Right forelimb (tissue), 1 donor: ENCODE measurements at regions not wholly inside any gene's neighbourhood (a gene's known extent, or its start where the extent isn't known, plus 50 kb on each side); places are given as distances from the start of the nearest gene placed in this dataset.

Experiments
- DNase-seq: peaks from one replicate; pipeline ENCODE4 v3.0.0-alpha.2; 2018

GRCh38 chr22:48352086-48352911, 1475.4 kb downstream of the BRD1 start:
- DNase-seq = no peak

DNA sequence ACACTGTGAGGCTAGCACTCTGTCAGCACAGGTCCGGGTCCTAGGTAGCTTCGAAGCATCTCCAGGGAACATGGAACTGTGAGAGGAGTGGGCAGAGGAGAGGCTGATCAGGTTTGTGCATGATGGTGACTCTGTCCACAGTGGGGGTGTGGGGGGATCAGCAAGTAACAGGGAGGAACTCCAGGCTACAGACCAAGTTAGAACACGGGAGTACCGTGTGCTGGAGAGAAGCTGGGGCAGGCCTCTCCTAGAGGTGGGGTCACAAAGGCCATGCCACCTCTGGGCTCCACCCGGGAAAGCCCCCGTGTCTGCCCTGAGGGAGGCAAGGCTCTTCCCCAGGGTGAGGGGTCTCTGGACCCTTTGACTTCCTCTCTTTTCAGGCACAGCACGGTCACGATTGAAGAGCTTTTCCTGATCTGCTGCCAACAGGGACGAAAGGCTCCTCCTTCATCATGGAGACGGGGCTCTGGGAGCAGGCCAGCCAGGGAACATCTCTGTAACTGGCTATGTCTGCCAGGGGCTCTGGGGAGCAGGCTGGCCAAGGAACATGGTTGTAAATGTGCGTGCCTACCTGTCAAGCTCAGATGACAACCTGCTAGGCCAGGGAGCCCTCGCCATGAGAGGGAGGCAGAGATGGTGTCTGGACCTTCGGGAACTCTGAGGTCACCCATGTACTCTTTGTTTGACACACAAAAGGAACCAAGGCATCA, 1476.1 kb downstream of the BRD1 start:
- no peak for DNase-seq

DNA sequence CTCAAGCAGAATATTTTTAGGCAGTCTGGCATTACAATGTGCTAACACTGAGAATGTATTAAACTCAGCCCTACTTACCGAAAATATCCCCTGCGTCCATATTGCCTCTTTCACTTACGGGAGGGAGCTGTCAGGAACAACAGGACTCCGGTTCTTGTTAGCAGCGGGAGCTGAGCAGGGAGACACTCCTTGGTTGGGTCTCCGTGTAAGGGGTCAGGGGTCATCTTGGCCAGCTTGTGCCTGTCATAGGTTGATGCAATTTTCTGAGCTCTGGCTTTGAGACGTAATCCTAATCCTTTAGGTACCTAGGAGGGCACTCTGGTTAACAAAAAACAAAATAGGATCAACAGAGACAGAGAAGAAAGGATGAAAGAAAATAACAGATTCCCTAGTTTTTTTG, 1477.2 kb downstream of the BRD1 start:
- DNase-seq = no peak

DNA sequence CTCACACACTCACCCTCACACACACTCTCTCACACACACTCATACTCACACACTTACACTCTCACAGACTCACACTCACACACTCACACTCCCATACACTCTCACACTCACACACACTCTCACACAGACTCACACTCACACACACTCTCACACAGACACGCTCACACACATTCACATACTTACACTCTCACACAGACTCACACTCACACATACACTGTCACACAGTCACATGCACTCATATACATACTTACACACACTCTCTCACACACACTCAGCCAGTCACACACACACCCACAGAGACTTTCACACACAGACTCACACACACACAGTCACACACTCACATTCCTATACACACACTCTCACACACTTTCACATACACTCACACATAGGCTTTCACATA, 1478.8 kb downstream of the BRD1 start:
- DNase-seq = no peak

DNA sequence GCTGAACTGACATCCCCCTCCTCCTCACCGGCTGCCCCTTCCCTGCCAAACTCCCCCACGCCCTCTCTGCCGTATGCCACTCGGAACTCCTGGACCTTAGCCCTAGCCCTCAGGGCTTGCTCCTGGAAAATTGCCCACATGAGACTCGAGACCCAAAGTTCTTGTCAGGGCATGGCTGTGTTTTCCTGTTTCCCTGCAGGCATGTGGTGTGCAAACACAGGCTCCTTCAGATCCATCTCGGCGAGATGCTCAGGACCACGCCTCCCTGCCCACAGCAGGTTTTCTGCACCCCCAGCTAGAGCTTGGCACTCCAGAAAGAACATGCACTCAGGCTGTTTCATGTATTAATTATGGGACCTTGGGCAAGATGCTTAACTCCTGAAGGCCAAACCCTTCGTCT, 1480.4 kb downstream of the BRD1 start:
- DNase-seq = no peak

GRCh38 chr22:48346911-48347310, 1480.8 kb downstream of the BRD1 start:
- DNase-seq = no peak

- DNase-seq = no peak
These were observed 1481.4 kb downstream of the BRD1 start for GRCh38 chr22:48346311-48346710.

DNA sequence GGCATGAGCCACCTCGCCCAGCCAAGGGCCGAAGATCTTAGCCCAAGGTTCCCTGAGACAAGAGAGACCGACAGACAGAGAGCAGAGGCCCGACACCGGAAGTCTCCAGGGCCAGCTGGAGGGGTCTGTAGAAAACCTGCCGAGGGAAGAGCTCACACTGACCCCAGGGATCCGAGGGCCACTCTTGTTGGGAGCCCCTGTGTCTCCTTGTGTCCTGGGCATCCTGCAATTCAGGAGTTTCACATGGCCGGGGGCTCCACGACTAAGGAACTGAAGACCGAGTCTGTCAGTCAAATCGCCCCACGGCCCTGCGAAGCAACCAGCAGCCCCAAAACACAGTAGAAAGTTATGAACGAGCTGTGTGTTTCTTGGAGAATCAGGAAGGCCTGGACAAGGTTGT, 1482.0 kb downstream of the BRD1 start:
- no peak for DNase-seq

- no peak for DNase-seq
These were observed 1484.2 kb downstream of the BRD1 start for GRCh38 chr22:48343461-48343860.

- DNase-seq = no peak
These were observed 1484.9 kb downstream of the BRD1 start for GRCh38 chr22:48342732-48343131.

GRCh38 chr22:48342016-48342415, 1485.7 kb downstream of the BRD1 start:
- DNase-seq = no peak

GRCh38 chr22:48340727-48341709, 1486.7 kb downstream of the BRD1 start:
- no peak for DNase-seq

- no peak for DNase-seq
These were observed 1487.5 kb downstream of the BRD1 start for GRCh38 chr22:48340191-48340590.

- DNase-seq = no peak
These were observed 1488.6 kb downstream of the BRD1 start for GRCh38 chr22:48338793-48339705.

DNA sequence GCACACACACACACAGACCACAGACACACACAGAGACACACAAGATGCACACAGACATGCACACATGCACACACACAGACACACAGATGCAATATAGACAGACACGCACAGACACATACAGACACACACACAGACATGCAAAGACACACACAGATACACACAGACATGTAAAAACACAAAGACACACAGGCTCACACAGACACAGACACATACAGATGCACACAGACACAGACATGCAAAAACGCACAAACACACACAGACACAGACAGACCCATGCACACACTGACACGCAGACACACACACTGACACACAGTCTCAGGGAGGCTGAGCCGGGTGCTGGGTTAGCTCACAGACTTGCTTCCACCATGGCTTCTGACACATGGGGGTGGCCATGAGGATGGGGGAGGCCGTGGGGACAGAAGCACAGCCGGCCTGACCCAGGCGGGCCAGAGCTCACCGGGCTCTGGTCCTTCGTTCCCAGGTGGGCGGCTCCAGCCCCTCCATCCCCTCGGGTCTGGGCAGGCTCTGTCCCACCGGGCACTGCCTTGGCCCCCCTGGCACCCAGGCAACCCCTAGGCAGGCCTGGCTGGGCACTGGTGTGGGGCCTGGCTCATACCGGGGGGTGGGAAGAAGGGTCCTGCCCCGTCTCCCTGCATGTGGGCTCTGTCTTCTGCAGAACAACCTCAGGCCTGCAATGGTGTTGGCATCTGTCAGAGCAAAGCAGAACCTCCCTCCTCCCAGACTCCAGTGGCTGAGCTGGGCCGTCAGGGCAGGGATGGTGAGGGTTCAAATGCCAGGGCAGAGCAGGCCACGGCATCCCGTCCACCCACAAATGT, 1489.5 kb downstream of the BRD1 start:
- DNase-seq = no peak

GRCh38 chr22:48336339-48337060, 1491.2 kb downstream of the BRD1 start:
- no peak for DNase-seq

DNA sequence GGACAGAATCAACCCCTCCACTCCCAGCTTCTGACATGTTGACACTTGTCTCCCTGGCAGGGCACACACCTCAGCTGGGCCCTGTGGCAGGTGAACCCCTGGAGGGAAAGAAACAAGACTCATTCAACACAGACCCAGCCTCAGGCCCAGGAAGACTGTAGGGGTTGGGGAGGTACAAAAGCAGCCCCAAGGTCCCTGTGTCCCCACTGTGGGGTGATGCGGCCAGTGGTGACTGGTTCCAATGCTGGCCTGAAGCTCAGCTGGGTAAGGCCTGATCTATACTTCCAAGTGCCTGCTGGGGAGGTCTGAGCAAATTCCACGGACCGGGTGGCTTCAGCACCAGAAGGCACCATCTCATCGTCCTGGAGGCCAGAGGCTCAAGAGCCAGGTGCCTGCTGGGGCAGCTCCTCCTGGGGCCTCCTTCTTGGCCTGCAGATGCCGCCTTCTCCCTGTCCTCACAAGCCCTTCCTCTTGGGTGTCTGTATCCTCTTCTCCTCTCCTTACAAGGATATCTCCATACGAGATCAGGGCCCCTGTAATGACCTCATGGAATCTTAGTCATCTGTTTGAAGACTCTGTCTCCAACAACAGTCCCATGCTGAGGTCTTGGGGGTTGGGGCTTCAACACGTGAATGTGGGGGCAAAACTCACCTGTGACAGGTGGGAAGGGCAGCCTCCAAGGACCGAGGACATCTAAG, 1492.1 kb downstream of the BRD1 start:
- DNase-seq = no peak

GRCh38 chr22:48334971-48335370, 1492.7 kb downstream of the BRD1 start:
- DNase-seq = no peak

GRCh38 chr22:48333816-48334735, 1493.6 kb downstream of the BRD1 start:
- DNase-seq = no peak
